HepG2 (cell line): ENCODE measurements at regions not wholly inside any gene's neighbourhood (a gene's known extent, or its start where the extent isn't known, plus 50 kb on each side); places are given as distances from the start of the nearest gene placed in this dataset.

ENCODE experiments used
- ATAC-seq: fragments of 200-7000 bp; cut with Tn5 transposase; 3 replicates; pipeline ENCODE4 v1.9.1; 2020; ENCODE audit warnings: mild to moderate bottlenecking, moderate library complexity
- BruUV-seq: library from RNA; stranded (reverse); fragments of 400-500 nt; replicated peaks from 2 replicates; lab custom pipeline; 2021; lab: Mats Ljungman, UMichigan
- CTCF ChIA-PET: fragments of 300-600 bp; formaldehyde crosslinking; extraction: SDS; loops from one replicate; lab custom pipeline; 2021; ENCODE audit warnings: low total read pairs, inconsistent platforms, low intra/inter-chr PET ratio; lab: Yijun Ruan, JAX
- POLR2A ChIA-PET: fragments of 350-600 bp; sonication (Branson Sonifier 250); formaldehyde crosslinking; loops from one replicate; lab custom pipeline; 2020; ENCODE audit warnings: antibody characterized with exemption, inconsistent platforms; lab: Yijun Ruan, JAX
- DNase-seq: peaks from one replicate; pipeline ENCODE4 v3.0.0-alpha.2; 2015; ENCODE audit warnings: low spot score
- FAIRE-seq: peaks from 3 replicates; lab custom pipeline; 2011; peaks lifted over from hg19 to GRCh38; lab: Jason Lieb, UNC
- H2AFZ ChIP-seq: one replicate; pipeline ENCODE4 v1.6.1; 2011; ENCODE audit warnings: low read length, inconsistent platforms
- H3K27ac ChIP-seq: fragments of 300-600 bp; 3 replicates; pipeline ENCODE4 v1.8.0; 2011; ENCODE audit warnings: mixed run types, mild to moderate bottlenecking, mixed read lengths, low read length, inconsistent platforms; ENCODE audit not compliant: insufficient read depth; ENCODE audit errors: extremely low read length
- H3K27me3 ChIP-seq, 2 experiments: fragments of 200-600 bp in 1 of 2; 2 replicates in 1 of 2; 3 replicates in 1 of 2; pipeline versions ENCODE4 v1.6.0 to v1.8.0; 2011; ENCODE audit warnings: low read length in 2 of 2, mild to moderate bottlenecking in 2 of 2, moderate library complexity in 2 of 2, inconsistent platforms in 1 of 2; ENCODE audit not compliant: insufficient read depth in 2 of 2, control insufficient read depth in 1 of 2
- H3K36me3 ChIP-seq, 2 experiments: fragments of 200-600 bp in 1 of 2; replicated peaks in 1 of 2; 2 replicates in 1 of 2; 3 replicates in 1 of 2; pipeline versions ENCODE4 v1.5.1 to v1.8.0; 2011; ENCODE audit warnings: low read length in 2 of 2, inconsistent platforms in 1 of 2; ENCODE audit not compliant: insufficient read depth in 2 of 2, control insufficient read depth in 1 of 2
- H3K4me1 ChIP-seq: 2 replicates; pipeline ENCODE4 v1.5.1; 2012; ENCODE audit warnings: low read length, inconsistent platforms; ENCODE audit not compliant: insufficient read depth
- H3K4me2 ChIP-seq: 2 replicates; pipeline ENCODE4 v1.6.0; 2011; ENCODE audit warnings: low read depth, low read length, inconsistent platforms
- H3K4me3 ChIP-seq, 3 experiments: fragments of 200-600 bp in 1 of 3; sonication (generic), shearing (Covaris generic) in 1 of 3; replicated peaks in 1 of 3; 2 replicates each; pipeline ENCODE4 v1.5.1; 2011 to 2016; ENCODE audit warnings: low read length in 3 of 3, inconsistent platforms in 2 of 3, low read depth in 2 of 3, mild to moderate bottlenecking in 2 of 3, control low read depth in 1 of 3, mixed read lengths in 1 of 3; ENCODE audit not compliant: insufficient read depth in 1 of 3
- H3K79me2 ChIP-seq: one replicate; pipeline ENCODE4 v1.6.1; 2011; ENCODE audit warnings: low read length, inconsistent platforms; ENCODE audit not compliant: insufficient read depth
- H3K9ac ChIP-seq: 2 replicates; pipeline ENCODE4 v1.6.0; 2011; ENCODE audit warnings: mild to moderate bottlenecking, low read depth, low read length, inconsistent platforms; ENCODE audit not compliant: insufficient read depth
- H3K9me3 ChIP-seq: 2 replicates; pipeline ENCODE4 v1.5.1; 2012; ENCODE audit warnings: mild to moderate bottlenecking, low read length
- H4K20me1 ChIP-seq: 2 replicates; pipeline ENCODE4 v1.6.0; 2011; ENCODE audit warnings: inconsistent platforms, mild to moderate bottlenecking, low read length, moderate library complexity; ENCODE audit not compliant: insufficient read depth
- EED ChIP-seq: sonication (generic); formaldehyde crosslinking; IDR thresholded peaks from 2 replicates; pipeline ENCODE4 v1.5.0; 2020; ENCODE audit warnings: mild to moderate bottlenecking, missing genetic modification reagents
- GTF3A ChIP-seq: sonication (generic); formaldehyde crosslinking; conservative IDR thresholded peaks from 2 replicates; pipeline ENCODE4 v1.4.0; 2020; ENCODE audit warnings: mild to moderate bottlenecking, missing genetic modification reagents
- IKZF5 ChIP-seq: IDR thresholded peaks from 2 replicates; pipeline ENCODE4 v1.6.1; 2018; ENCODE audit warnings: missing genetic modification reagents, mild to moderate bottlenecking, missing compliant biosample characterization
- LBX2 ChIP-seq: sonication (generic); formaldehyde crosslinking; IDR thresholded peaks from 2 replicates; pipeline ENCODE4 v1.5.0; 2020; ENCODE audit warnings: missing genetic modification reagents, mild to moderate bottlenecking, borderline replicate concordance
- PBX3 ChIP-seq: sonication (generic); formaldehyde crosslinking; IDR thresholded peaks from 2 replicates; pipeline ENCODE4 v1.8.1; 2023; ENCODE audit warnings: missing genetic modification reagents, inconsistent platforms, borderline replicate concordance
- REPIN1 ChIP-seq: sonication (generic); formaldehyde crosslinking; IDR thresholded peaks from 2 replicates; pipeline ENCODE4 v1.8.0; 2022; ENCODE audit warnings: missing genetic modification reagents, low read depth, mild to moderate bottlenecking, borderline replicate concordance
- ZNF160 ChIP-seq: sonication (generic); formaldehyde crosslinking; IDR thresholded peaks from 2 replicates; pipeline ENCODE4 v1.8.0; 2022; ENCODE audit warnings: mild to moderate bottlenecking, inconsistent platforms, missing genetic modification reagents
- ZNF552 ChIP-seq: sonication (generic); formaldehyde crosslinking; IDR thresholded peaks from 2 replicates; pipeline ENCODE4 v1.9.0; 2022; ENCODE audit warnings: missing genetic modification reagents, mild to moderate bottlenecking, borderline replicate concordance
- ZZZ3 ChIP-seq: sonication (generic); formaldehyde crosslinking; IDR thresholded peaks from 2 replicates; pipeline ENCODE4 v1.4.0; 2020; ENCODE audit warnings: missing genetic modification reagents, mild to moderate bottlenecking, borderline replicate concordance
- WGBS: methylation state at CpG from one replicate; pipeline ENCODE4 v1.1.6; 2017; ENCODE audit warnings: low lambda C conversion rate; 5-methylcytosine and 5-hydroxymethylcytosine counted together
- in situ Hi-C: cut with HindIII; loops from 2 replicates; pipeline ENCODE4 v1.10.0; 2017; ENCODE audit warnings: low pct_unique_long_range_greater_than_20kb; ENCODE audit not compliant: extremely low pct_ligation_motif_present
- intact Hi-C: fragments of 100-400 bp; cut with micrococcal nuclease; formaldehyde crosslinking; loops from one replicate; pipeline ENCODE4 v1.10.0; 2022; ENCODE audit not compliant: unreplicated experiment

GRCh38 chr18:38502539-38502938 is 936.9 kb upstream of the CELF4 start:
- no peak overlapping the region for H3K4me3 ChIP-seq
- POLR2A ChIA-PET, result no interaction called here
- H3K9ac ChIP-seq, result no peak overlapping the region
- H3K4me2 ChIP-seq, result no peak overlapping the region
- H3K4me1 ChIP-seq, result no peaks in the 10 kb centered on the region
- DNase-seq, result no peak
- BruUV-seq, result no TSS peak
- TF ChIP-seq EED (CRISPR knock-in tag) (no peak), PBX3 (CRISPR knock-in tag) (no peak), IKZF5 (CRISPR knock-in tag) (no peak), ZNF552 (CRISPR knock-in tag) (no peak), ZZZ3 (CRISPR knock-in tag) (no peak)
- TF ChIP-seq, all 625 proteins: peak for 0
- ATAC-seq, result no peak
- intact Hi-C loops (no loop called here), in situ Hi-C loops (no loop called here)
- FAIRE-seq, result no peak
- peaks cover 3% of the 10 kb centered on the region for H3K9me3 ChIP-seq
- H3K27me3 ChIP-seq, result no peaks in the 10 kb centered on the region
- H3K36me3 ChIP-seq, result no peaks in the 10 kb centered on the region
- no peaks in the 10 kb centered on the region for H3K79me2 ChIP-seq
- CTCF ChIA-PET, result no interaction called here
- H4K20me1 ChIP-seq, result no peaks in the 10 kb centered on the region
- H2AFZ ChIP-seq, result no peak overlapping the region
- 0% methylated on average over 1 of the region's 1 CpG for WGBS
- H3K27ac ChIP-seq, result no peak overlapping the region

GRCh38 chr18:38497266-38497665 is 931.7 kb upstream of the CELF4 start:
- H4K20me1 ChIP-seq, result no peaks in the 10 kb centered on the region
- H3K36me3 ChIP-seq, result no peaks in the 10 kb centered on the region
- BruUV-seq, result no TSS peak
- FAIRE-seq (no peak), DNase-seq (no peak), ATAC-seq (no peak)
- no peaks in the 10 kb centered on the region for H3K79me2 ChIP-seq
- no peaks in the 10 kb centered on the region for H3K27me3 ChIP-seq
- POLR2A ChIA-PET, result no interaction called here
- H3K9ac ChIP-seq, result no peak overlapping the region
- H2AFZ ChIP-seq, result no peak overlapping the region
- no peak overlapping the region for H3K4me3 ChIP-seq
- WGBS, result 0% methylated on average over 2 of the region's 2 CpGs
- in situ Hi-C loops, result no loop called here
- intact Hi-C loops, result no loop called here
- no peaks in the 10 kb centered on the region for H3K4me1 ChIP-seq
- H3K4me2 ChIP-seq, result no peak overlapping the region
- H3K27ac ChIP-seq, result no peak overlapping the region
- H3K9me3 ChIP-seq, result no peaks in the 10 kb centered on the region
- CTCF ChIA-PET, result no interaction called here
- no peak for TF ChIP-seq ZNF160
- no peak for TF ChIP-seq GTF3A (CRISPR knock-in tag)
- no peak for TF ChIP-seq REPIN1 (CRISPR knock-in tag)
- no peak for TF ChIP-seq LBX2 (CRISPR knock-in tag)
